H1 (cell line): ENCODE measurements at regions not wholly inside any gene's neighbourhood (a gene's known extent, or its start where the extent isn't known, plus 50 kb on each side); places are given as distances from the start of the nearest gene placed in this dataset.

Experiments used
- BRCA1 ChIP-seq: IDR thresholded peaks from 2 replicates; pipeline ENCODE4 v1.6.1; 2012; ENCODE audit warnings: low read depth, low read length, improper control_type of control experiment
- CHD1 ChIP-seq: IDR thresholded peaks from 2 replicates; pipeline ENCODE4 v1.6.1; 2012; ENCODE audit warnings: low read depth, low read length, improper control_type of control experiment
- EZH2 ChIP-seq: fragments of 200-600 bp; sonication (generic); IDR thresholded peaks from 2 replicates; pipeline ENCODE4 v1.7.1; 2012; ENCODE audit warnings: low read depth, mild to moderate bottlenecking, moderate library complexity, low read length, inconsistent platforms; ENCODE audit not compliant: severe bottlenecking
- SIN3A ChIP-seq, 2 experiments: IDR thresholded peaks in 1 of 2; conservative IDR thresholded peaks in 1 of 2; 2 replicates each; pipeline ENCODE4 v1.6.1; 2011 to 2012; ENCODE audit warnings: low read length in 2 of 2, improper control_type of control experiment in 1 of 2, low read depth in 1 of 2, mild to moderate bottlenecking in 1 of 2
- TF ChIP-seq, protein P1 (sequence below): fragments of 300-600 bp; sonication (generic); IDR thresholded peaks from 2 replicates; pipeline ENCODE4 v1.7.1; 2012; ENCODE audit warnings: low read length, moderate library complexity, mild to moderate bottlenecking, inconsistent platforms; ENCODE audit not compliant: insufficient replicate concordance

DNA sequence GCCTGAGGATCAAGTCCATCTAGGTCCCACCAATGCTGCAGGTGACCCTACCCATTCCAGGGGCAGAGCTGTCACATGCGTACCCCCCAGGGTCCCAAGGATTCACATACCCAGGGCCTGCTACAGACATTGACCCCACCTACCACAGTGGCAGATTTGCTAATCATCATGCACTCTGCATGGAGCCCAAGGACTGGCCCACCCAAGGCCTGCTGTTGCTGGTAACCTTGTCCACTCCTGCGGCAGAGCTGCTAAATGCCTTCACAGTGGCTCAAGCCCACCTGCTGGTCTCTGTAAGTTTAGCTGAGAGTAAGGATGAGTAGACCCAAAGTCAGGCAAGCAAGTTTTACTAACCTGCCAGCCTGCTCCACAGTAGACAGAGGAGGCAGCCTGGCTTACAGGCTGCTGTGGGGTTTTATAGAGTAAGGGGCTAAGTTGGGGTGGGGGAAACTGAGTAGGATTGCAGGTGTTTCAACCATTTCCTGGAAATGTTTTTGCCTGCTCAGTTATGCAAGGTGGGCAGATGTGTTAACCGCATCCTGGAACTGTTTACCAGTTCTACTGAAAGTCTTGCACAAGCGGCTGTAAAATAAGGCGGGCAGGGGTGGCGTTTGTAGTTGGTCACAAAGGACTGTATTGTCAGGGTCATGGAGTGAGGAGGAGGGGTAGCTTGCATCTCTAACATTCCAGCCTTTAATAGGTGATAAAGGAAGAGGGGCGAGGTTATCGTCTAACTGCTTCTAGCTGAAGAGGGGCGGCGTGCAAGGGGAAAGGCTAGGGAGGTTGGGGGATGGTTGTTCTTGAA, 2163.5 kb upstream of the WWC1 start (continued):
- TF ChIP-seq, protein P1, sequence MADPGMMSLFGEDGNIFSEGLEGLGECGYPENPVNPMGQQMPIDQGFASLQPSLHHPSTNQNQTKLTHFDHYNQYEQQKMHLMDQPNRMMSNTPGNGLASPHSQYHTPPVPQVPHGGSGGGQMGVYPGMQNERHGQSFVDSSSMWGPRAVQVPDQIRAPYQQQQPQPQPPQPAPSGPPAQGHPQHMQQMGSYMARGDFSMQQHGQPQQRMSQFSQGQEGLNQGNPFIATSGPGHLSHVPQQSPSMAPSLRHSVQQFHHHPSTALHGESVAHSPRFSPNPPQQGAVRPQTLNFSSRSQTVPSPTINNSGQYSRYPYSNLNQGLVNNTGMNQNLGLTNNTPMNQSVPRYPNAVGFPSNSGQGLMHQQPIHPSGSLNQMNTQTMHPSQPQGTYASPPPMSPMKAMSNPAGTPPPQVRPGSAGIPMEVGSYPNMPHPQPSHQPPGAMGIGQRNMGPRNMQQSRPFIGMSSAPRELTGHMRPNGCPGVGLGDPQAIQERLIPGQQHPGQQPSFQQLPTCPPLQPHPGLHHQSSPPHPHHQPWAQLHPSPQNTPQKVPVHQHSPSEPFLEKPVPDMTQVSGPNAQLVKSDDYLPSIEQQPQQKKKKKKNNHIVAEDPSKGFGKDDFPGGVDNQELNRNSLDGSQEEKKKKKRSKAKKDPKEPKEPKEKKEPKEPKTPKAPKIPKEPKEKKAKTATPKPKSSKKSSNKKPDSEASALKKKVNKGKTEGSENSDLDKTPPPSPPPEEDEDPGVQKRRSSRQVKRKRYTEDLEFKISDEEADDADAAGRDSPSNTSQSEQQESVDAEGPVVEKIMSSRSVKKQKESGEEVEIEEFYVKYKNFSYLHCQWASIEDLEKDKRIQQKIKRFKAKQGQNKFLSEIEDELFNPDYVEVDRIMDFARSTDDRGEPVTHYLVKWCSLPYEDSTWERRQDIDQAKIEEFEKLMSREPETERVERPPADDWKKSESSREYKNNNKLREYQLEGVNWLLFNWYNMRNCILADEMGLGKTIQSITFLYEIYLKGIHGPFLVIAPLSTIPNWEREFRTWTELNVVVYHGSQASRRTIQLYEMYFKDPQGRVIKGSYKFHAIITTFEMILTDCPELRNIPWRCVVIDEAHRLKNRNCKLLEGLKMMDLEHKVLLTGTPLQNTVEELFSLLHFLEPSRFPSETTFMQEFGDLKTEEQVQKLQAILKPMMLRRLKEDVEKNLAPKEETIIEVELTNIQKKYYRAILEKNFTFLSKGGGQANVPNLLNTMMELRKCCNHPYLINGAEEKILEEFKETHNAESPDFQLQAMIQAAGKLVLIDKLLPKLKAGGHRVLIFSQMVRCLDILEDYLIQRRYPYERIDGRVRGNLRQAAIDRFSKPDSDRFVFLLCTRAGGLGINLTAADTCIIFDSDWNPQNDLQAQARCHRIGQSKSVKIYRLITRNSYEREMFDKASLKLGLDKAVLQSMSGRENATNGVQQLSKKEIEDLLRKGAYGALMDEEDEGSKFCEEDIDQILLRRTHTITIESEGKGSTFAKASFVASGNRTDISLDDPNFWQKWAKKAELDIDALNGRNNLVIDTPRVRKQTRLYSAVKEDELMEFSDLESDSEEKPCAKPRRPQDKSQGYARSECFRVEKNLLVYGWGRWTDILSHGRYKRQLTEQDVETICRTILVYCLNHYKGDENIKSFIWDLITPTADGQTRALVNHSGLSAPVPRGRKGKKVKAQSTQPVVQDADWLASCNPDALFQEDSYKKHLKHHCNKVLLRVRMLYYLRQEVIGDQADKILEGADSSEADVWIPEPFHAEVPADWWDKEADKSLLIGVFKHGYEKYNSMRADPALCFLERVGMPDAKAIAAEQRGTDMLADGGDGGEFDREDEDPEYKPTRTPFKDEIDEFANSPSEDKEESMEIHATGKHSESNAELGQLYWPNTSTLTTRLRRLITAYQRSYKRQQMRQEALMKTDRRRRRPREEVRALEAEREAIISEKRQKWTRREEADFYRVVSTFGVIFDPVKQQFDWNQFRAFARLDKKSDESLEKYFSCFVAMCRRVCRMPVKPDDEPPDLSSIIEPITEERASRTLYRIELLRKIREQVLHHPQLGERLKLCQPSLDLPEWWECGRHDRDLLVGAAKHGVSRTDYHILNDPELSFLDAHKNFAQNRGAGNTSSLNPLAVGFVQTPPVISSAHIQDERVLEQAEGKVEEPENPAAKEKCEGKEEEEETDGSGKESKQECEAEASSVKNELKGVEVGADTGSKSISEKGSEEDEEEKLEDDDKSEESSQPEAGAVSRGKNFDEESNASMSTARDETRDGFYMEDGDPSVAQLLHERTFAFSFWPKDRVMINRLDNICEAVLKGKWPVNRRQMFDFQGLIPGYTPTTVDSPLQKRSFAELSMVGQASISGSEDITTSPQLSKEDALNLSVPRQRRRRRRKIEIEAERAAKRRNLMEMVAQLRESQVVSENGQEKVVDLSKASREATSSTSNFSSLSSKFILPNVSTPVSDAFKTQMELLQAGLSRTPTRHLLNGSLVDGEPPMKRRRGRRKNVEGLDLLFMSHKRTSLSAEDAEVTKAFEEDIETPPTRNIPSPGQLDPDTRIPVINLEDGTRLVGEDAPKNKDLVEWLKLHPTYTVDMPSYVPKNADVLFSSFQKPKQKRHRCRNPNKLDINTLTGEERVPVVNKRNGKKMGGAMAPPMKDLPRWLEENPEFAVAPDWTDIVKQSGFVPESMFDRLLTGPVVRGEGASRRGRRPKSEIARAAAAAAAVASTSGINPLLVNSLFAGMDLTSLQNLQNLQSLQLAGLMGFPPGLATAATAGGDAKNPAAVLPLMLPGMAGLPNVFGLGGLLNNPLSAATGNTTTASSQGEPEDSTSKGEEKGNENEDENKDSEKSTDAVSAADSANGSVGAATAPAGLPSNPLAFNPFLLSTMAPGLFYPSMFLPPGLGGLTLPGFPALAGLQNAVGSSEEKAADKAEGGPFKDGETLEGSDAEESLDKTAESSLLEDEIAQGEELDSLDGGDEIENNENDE: no peak
- TF ChIP-seq CHD1 (no peak), EZH2 (no peak), SIN3A (conservative IDR thresholded peaks at IDR 0.05 in 1 of 2, IDR thresholded peaks at IDR 0.05 in 1 of 2; ENCODE audit: low read depth in 1 of 2, low read length in 2 of 2) (no peak), BRCA1 (no peak)
